Fibroblast of skin of abdomen (primary cell): ENCODE measurements at regions not wholly inside any gene's neighbourhood (a gene's known extent, or its start where the extent isn't known, plus 50 kb on each side); places are given as distances from the start of the nearest gene placed in this dataset.

Source experiments
- DNase-seq: peaks from one replicate; pipeline ENCODE4 v3.0.0-alpha.2; 2013

GRCh38 chr14:83478741-83479140 is 1945.1 kb upstream of the SEL1L start:
- peak; percentile 37 for DNase-seq

- peak; percentile 67 for DNase-seq
Observed at GRCh38 chr14:83483063-83483462, 1949.4 kb upstream of the SEL1L start.

DNA sequence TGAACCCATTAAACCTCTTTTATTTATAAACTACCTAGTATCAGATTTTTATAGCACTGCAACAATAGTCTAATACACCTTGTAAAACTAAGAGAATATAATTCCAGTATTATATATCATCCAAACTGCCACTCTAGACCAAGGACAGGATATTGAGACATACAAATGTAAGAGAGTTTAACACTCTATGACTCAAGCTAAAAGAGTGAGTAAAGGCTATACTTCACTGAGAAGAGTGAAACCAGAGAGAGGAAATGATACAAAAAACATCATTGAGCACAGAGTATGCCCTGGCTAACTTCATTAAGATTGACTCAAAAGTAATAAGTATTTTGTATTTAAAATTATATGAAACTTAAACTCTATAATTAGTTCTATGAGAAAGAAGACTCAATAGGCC is 1951.9 kb upstream of the SEL1L start:
- no peak for DNase-seq

- no peak for DNase-seq
Observed at GRCh38 chr14:83491091-83491490, 1957.4 kb upstream of the SEL1L start.

DNA sequence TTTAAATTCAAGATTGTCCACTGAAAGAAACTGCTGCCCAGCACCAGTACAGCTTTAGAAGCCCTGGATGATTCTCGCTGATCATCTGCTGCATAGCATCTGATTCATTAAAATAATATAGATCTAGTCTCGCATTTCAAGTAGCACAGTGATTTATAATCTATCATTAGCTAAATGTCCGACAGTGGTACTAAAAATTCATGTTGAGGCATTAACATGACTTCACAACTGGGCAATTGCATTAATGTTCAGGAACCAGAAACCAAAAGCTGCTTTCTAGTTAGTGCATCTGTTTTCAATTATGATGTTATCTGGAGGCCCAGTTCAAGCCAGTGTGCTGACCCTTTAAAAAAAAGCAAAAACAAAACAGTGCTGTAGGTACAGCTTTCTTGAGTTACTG is 1987.2 kb upstream of the SEL1L start:
- DNase-seq: peak; percentile 92

DNA sequence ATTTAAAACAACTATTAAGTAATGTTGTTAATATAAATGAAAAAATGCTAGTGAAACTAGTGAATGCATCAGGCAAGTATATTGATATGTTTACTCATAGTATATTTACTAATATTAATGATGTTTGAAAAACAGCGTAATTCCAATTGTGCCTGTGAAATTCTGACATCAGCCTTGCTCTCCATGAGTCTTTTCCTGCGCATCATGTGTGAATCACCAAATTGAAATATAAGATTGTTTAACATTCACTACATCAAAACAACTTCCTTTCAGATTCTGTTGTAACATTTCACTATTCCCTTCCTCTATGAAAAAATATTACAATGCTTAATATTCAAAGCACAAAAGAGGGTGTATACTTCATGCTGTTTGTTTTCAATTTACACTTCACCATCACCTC is 1995.9 kb upstream of the SEL1L start:
- DNase-seq: no peak

GRCh38 chr14:83533734-83534133 is 1996.2 kb upstream of the FLRT2 start:
- DNase-seq: no peak

- DNase-seq: no peak
Observed at GRCh38 chr14:83534995-83535394, 1994.9 kb upstream of the FLRT2 start.

DNA sequence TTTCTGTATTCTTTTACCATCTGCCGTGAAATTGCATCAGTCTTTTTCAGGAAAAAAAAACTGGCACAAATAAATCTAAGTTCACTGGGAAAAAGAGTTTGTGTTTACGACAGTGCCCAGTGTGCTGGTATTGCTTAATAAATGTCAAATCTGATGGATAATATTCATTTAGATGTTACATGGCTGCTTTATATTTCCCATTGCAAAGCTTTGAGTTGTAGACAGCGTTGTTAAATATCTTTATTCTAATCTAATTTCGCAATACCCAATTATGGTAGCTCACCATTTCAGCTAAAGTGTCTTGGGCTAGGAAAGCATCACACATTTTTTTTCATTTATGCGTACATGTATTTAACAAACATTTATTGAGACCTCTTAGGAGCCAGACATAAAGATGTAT is 1994.5 kb upstream of the FLRT2 start:
- no peak for DNase-seq

DNA sequence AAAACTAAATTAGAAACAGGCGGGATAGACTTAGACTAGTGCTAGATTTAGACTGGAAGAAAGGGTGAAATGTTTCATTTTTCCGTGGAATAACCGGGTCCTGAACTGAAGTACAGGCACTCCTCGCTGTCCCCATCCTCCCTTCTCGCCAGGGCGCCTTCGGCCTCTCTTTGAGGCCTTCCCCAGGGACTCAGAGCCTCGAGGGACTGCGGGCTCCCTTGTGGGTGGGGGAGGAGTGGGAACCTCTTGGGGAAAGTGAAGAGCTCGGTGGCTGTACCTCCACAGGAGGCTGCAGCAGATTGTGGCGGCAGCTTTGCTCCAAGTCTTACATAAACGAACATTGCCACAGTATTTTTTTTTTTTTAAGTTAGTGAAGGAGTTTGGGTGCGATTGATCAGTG is 1988.8 kb upstream of the FLRT2 start:
- DNase-seq: no peak

- peak; percentile 44 for DNase-seq
Observed at GRCh38 chr14:83548061-83548839, 1981.7 kb upstream of the FLRT2 start.

- DNase-seq: peak; percentile 23
Observed at GRCh38 chr14:83556065-83556464, 1973.9 kb upstream of the FLRT2 start.

DNA sequence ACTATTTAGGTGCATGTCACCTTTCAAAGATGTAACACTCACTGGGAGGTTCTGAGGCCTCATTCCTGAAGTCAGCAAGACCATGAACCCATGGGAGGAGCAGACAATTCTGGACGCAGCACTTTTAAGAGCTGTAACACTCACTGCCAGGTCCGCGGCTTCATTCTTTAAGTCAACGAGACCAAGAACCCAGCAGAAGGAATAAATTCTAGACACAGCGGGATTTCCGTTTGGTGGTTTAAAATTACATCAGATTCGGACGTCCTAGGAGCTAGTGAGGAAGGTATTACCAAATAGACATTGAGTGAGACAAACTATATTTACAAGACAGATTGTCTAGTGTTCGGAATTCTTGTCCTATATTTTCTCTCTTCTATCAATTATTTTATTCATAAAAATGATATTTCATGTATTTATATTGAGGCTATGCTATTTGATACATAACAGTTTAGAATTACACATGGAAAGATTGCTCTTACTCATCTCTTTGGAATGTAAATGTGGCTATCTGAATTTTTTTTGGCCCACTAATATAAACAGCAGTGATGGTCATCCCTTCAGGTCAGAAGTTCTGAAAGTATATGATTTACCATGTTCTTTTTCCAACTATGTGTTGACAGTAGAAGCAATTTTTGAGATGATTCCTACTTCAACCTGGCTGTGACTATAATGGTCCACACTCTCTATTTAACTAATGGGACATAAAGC is 1973.0 kb upstream of the FLRT2 start:
- DNase-seq: peak; percentile 67

DNA sequence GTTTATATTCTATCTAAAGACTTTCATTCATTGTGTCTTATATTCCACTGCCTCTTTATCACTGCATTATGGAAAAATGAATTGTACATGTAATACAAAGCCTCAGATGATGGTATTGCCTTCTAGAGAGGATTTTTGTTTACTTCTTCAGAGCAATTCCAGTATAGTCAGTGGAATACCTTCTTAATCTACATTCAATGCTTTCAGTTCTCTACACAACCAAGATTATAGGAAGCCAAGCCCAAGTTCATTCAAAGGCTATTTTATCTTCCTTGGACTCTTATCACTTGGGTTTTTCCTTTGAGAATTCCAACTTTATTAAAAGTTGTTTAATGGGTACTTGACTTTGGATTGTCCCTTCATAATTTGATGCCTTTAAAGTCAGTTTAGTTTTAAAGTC is 1971.0 kb upstream of the FLRT2 start:
- DNase-seq: no peak

GRCh38 chr14:83559721-83560120 is 1970.2 kb upstream of the FLRT2 start:
- peak; percentile 69 for DNase-seq

GRCh38 chr14:83561261-83561660 is 1968.7 kb upstream of the FLRT2 start:
- no peak for DNase-seq

GRCh38 chr14:83566567-83566966 is 1963.4 kb upstream of the FLRT2 start:
- no peak for DNase-seq

DNA sequence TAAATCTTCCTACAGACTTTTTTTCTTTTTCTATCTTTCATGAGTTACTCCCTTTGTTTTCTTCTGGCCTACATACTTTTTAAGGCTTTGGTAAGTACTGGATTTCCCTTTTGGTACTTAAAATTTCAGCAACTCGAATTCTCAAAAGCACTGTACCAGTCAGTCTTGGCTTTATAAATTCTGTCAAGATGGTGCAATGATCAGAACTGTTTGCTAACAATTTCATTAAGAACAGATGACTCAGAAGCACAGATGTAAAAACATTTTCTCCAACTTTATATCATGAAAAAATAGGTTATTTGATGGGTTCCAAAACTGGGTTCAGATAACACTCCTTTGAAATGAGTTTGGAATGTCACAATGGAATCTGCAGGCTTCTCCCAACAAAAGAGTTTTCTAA is 1961.8 kb upstream of the FLRT2 start:
- peak; percentile 34 for DNase-seq

DNA sequence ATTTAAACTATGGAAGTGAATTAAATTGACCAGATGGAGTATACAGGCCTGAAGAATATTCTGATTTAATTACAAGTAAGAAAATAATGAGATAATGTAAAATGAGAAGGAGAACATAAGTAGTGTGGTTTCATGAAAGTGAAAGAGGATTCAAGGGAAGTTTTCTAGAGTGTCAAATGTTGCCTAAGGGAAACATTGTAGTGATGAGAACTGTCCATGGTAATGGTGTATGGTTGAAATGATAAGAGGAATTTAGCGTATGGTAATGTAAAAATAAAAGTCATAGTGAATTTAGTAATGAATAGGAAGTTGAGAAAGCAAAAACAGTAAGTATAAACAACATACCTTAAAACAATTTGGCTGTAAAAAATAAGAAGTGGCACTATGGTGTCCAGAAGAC is 1954.6 kb upstream of the FLRT2 start:
- peak; percentile 4 for DNase-seq

DNA sequence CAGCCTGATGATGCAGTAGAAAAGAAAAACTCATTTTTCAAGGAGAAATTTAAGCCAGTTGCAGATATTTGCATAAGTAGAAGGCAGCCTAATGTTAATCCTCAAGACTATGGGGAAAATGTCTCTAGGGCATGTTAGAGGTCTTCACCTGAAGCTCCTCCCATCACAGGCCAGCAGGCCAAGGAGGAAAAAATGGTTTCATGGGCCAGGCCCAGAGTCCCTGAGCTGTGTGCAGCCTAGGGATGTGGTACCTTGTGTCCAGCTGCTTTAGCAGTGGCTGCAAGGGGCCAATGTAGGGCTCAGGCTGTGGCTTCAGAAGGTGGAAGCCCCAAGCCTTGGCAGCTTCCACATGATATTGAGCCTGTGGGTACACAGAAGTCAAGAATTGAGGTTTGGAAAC is 1946.7 kb upstream of the FLRT2 start:
- no peak for DNase-seq

DNA sequence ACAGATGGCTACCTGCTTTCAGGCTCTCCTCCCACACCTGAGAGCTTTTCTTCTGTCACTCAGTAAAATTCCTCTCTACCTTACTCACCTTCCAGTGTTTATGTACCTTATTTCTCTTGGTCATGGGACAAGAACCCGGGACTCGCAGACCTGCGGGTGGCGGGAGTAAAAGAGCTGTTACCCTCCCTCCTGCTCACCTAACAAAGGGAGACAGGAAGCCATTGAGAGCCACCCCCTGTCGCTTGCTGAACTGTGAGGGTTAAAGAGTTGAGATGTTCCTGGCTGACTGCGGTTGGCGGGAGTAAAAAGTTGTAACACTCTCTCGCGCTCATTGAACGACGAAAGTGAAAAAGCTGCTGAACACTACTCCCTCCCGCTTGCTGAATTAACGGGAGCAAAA is 1935.1 kb upstream of the FLRT2 start:
- no peak for DNase-seq

DNA sequence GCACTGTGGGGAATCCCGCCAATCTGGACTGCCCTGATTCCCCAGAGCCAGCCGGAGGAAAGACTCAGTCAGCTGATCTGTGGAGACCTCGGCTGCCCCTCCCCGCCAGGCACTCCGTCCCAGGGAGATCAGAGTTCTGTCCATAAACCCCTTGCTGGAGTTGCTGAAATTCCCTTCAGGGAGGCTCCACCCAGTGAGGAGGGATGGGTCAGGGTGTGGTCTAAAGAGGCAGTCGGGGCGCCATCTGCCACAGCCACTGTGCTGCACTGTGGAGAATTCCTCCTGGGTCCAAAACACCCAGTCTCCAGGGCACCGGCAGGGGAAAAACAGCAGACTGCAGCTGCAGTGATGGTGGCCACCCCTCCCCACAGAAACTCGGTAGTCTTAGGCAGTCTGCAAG is 1922.3 kb upstream of the FLRT2 start:
- no peak for DNase-seq

DNA sequence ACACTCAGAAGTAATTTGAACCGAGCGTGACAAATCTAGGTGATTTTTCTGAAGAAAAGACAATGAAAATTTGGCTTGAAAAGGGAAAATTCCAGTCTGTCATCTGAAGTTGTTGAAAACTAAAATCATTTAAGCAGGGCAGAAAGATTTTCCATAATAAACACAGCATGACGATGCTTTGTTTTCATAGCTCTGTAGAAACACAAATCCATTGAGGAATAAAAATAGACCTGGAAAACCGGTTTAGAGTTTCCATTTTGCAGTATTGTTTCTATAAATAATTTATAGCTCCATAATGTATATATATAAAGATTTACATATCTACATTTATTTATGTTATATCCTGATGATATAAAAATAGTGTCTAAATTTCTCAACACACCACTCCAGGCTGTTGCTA is 1918.5 kb upstream of the FLRT2 start:
- DNase-seq: no peak

GRCh38 chr14:83611906-83612390 is 1918.0 kb upstream of the FLRT2 start:
- DNase-seq: no peak
